IMR-90 (cell line): ENCODE measurements at regions not wholly inside any gene's neighbourhood (a gene's known extent, or its start where the extent isn't known, plus 50 kb on each side); places are given as distances from the start of the nearest gene placed in this dataset.

Experiments
- ATAC-seq: fragments of 200-7000 bp; cut with Tn5 transposase; 2 replicates; pipeline ENCODE4 v1.9.1; 2020; ENCODE audit warnings: low read depth, mild to moderate bottlenecking, moderate library complexity
- BruUV-seq: library from RNA; stranded (reverse); fragments of 400-500 nt; replicated peaks from 2 replicates; lab custom pipeline; 2021; lab: Mats Ljungman, UMichigan
- CTCF ChIA-PET: fragments of 300-600 bp; formaldehyde crosslinking; extraction: SDS; loops from one replicate; lab custom pipeline; 2021; ENCODE audit warnings: antibody characterized with exemption; lab: Yijun Ruan, JAX
- POLR2A ChIA-PET: fragments of 300-600 bp; sonication (Branson Sonifier 250); formaldehyde crosslinking; loops from one replicate; lab custom pipeline; 2022; ENCODE audit warnings: antibody characterized with exemption; ENCODE audit not compliant: unreplicated experiment; lab: Charles Lee
- DNase-seq: peaks from one replicate; pipeline ENCODE4 v3.0.0; 2013
- H2AFZ ChIP-seq: replicated peaks from 2 replicates; pipeline ENCODE3; 2013; ENCODE audit warnings: low read length, mild to moderate bottlenecking; ENCODE audit not compliant: poor library complexity
- H2AK5ac ChIP-seq: 2 replicates; pipeline ENCODE4 v1.6.1; 2013; ENCODE audit warnings: low read depth, low read length, inconsistent platforms
- H2AK9ac ChIP-seq: replicated peaks from 2 replicates; pipeline ENCODE3; 2013; ENCODE audit warnings: mild to moderate bottlenecking, low read depth, low read length, moderate library complexity; ENCODE audit not compliant: poor library complexity
- H2BK120ac ChIP-seq: 2 replicates; pipeline ENCODE4 v1.6.1; 2013; ENCODE audit warnings: low read depth, low read length, inconsistent platforms
- H2BK15ac ChIP-seq: 3 replicates; pipeline ENCODE4 v1.6.1; 2013; ENCODE audit warnings: low read depth, low read length, inconsistent platforms
- H2BK20ac ChIP-seq: 2 replicates; pipeline ENCODE4 v1.6.1; 2013; ENCODE audit warnings: low read depth, mild to moderate bottlenecking, inconsistent platforms, low read length, moderate library complexity
- H2BK5ac ChIP-seq: 2 replicates; pipeline ENCODE4 v1.6.1; 2013; ENCODE audit warnings: mild to moderate bottlenecking, low read depth, low read length, inconsistent platforms; ENCODE audit not compliant: poor library complexity, severe bottlenecking
- H3K14ac ChIP-seq: replicated peaks from 2 replicates; pipeline ENCODE4 v1.6.1; 2013; ENCODE audit warnings: low read depth, low read length, inconsistent platforms
- H3K18ac ChIP-seq: 2 replicates; pipeline ENCODE4 v1.6.1; 2013; ENCODE audit warnings: low read depth, low read length, control low read depth
- H3K23ac ChIP-seq: 2 replicates; pipeline ENCODE4 v1.6.1; 2013; ENCODE audit warnings: low read depth, low read length, inconsistent platforms
- H3K27ac ChIP-seq: 2 replicates; pipeline ENCODE4 v1.5.1; 2013; ENCODE audit warnings: mild to moderate bottlenecking, control low read depth, low read length; ENCODE audit not compliant: insufficient read depth
- H3K27me3 ChIP-seq: 2 replicates; pipeline ENCODE4 v1.6.1; 2013; ENCODE audit warnings: low read length; ENCODE audit not compliant: control insufficient read depth, insufficient read depth
- H3K36me3 ChIP-seq: 2 replicates; pipeline ENCODE4 v1.6.1; 2013; ENCODE audit warnings: low read length, mixed read lengths; ENCODE audit not compliant: control insufficient read depth, insufficient read depth
- H3K4ac ChIP-seq: 2 replicates; pipeline ENCODE4 v1.6.1; 2013; ENCODE audit warnings: low read depth, low read length, inconsistent platforms
- H3K4me1 ChIP-seq: 2 replicates; pipeline ENCODE4 v1.6.1; 2013; ENCODE audit warnings: low read length, mixed read lengths; ENCODE audit not compliant: control insufficient read depth, insufficient read depth
- H3K4me2 ChIP-seq: 2 replicates; pipeline ENCODE4 v1.6.1; 2013; ENCODE audit warnings: low read depth, mild to moderate bottlenecking, control low read depth, low read length, moderate library complexity
- H3K4me3 ChIP-seq: 2 replicates; pipeline ENCODE4 v1.5.1; 2013; ENCODE audit warnings: low read depth, mild to moderate bottlenecking, control low read depth, low read length, moderate library complexity; ENCODE audit not compliant: insufficient read depth
- H3K56ac ChIP-seq: 2 replicates; pipeline ENCODE4 v1.6.1; 2013; ENCODE audit warnings: low read length, inconsistent platforms; ENCODE audit not compliant: insufficient read depth; ENCODE audit errors: extremely low read depth
- H3K79me1 ChIP-seq, 2 experiments: 2 replicates each; pipeline ENCODE4 v1.6.1; 2013; ENCODE audit warnings: low read length in 2 of 2, inconsistent platforms in 1 of 2, low read depth in 1 of 2
- H3K9ac ChIP-seq: 2 replicates; pipeline ENCODE4 v1.6.1; 2013; ENCODE audit warnings: low read depth, low read length, control low read depth
- H3K9me1 ChIP-seq: 2 replicates; pipeline ENCODE4 v1.6.1; 2013; ENCODE audit warnings: low read length, inconsistent platforms; ENCODE audit not compliant: insufficient read depth
- H3K9me3 ChIP-seq: 2 replicates; pipeline ENCODE4 v1.6.1; 2013; ENCODE audit warnings: low read length; ENCODE audit not compliant: control insufficient read depth, insufficient read depth
- H4K20me1 ChIP-seq: 2 replicates; pipeline ENCODE4 v1.6.1; 2013; ENCODE audit warnings: low read length, inconsistent platforms; ENCODE audit not compliant: insufficient read depth
- H4K5ac ChIP-seq: 2 replicates; pipeline ENCODE4 v1.6.1; 2013; ENCODE audit warnings: mild to moderate bottlenecking, low read depth, low read length, control low read depth
- H4K8ac ChIP-seq, 2 experiments: 2 replicates each; pipeline ENCODE4 v1.6.1; 2013; ENCODE audit warnings: low read depth in 2 of 2, low read length in 2 of 2, control low read depth in 1 of 2, inconsistent platforms in 1 of 2
- H4K91ac ChIP-seq: 2 replicates; pipeline ENCODE4 v1.6.1; 2013; ENCODE audit warnings: low read depth, low read length, inconsistent platforms; ENCODE audit not compliant: insufficient read depth
- BHLHE40 ChIP-seq: fragments of 150-350 bp; IDR thresholded peaks from 2 replicates; pipeline ENCODE4 v1.6.1; 2016; ENCODE audit warnings: mild to moderate bottlenecking, low read depth, low read length
- CEBPB ChIP-seq: IDR thresholded peaks from 2 replicates; pipeline ENCODE4 v1.6.1; 2012; ENCODE audit warnings: low read depth, low read length, improper control_type of control experiment
- FOS ChIP-seq: fragments of 150-350 bp; IDR thresholded peaks from 2 replicates; pipeline ENCODE4 v1.6.1; 2016; ENCODE audit warnings: low read depth, low read length
- RFX5 ChIP-seq: IDR thresholded peaks from 2 replicates; pipeline ENCODE4 v1.8.0; 2012; ENCODE audit warnings: low read depth, mild to moderate bottlenecking, low read length, moderate library complexity
- SMC3 ChIP-seq: fragments of 150-350 bp; IDR thresholded peaks from 2 replicates; pipeline ENCODE4 v1.6.1; 2016; ENCODE audit warnings: low read depth, mild to moderate bottlenecking, antibody characterized with exemption, low read length, moderate library complexity
- WGBS, 2 experiments: methylation state at CpG; one replicate each; pipeline versions ENCODE4 v1.1.5 to v1.1.7; 2013; ENCODE audit warnings: missing lambda C conversion rate in 2 of 2; ENCODE audit not compliant: insufficient read length in 1 of 2; ENCODE audit errors: extremely low coverage in 2 of 2; 5-methylcytosine and 5-hydroxymethylcytosine counted together
- dilution Hi-C: fragments of 300-500 bp; cut with HindIII; formaldehyde crosslinking; loops from one replicate; pipeline ENCODE4 v1.14.3; 2018; ENCODE audit warnings: low sequenced_read_pairs; ENCODE audit not compliant: unreplicated experiment
- in situ Hi-C: fragments of 300-500 bp; cut with MboI; formaldehyde crosslinking; loops from 3 replicates; pipeline ENCODE4 v1.14.3; 2019; ENCODE audit warnings: low sequenced_read_pairs, inconsistent platforms, mixed read lengths
- intact Hi-C: fragments of 100-400 bp; cut with micrococcal nuclease; formaldehyde crosslinking; loops from 2 replicates; pipeline ENCODE4 v1.10.0; 2022
- TF ChIP-seq, protein P1 (sequence below): fragments of 150-350 bp; IDR thresholded peaks from 2 replicates; pipeline ENCODE4 v1.6.1; 2017; ENCODE audit warnings: mild to moderate bottlenecking, antibody characterized with exemption, low read length, low read depth

- H3K4me3 ChIP-seq, result no peak overlapping the region
- H3K79me1 ChIP-seq, result no peaks in the 10 kb centered on the region
- no peak overlapping the region for H4K91ac ChIP-seq
- H4K20me1 ChIP-seq, result no peaks in the 10 kb centered on the region
- H2BK20ac ChIP-seq, result no peak overlapping the region
- H3K56ac ChIP-seq, result no peak overlapping the region
- no TSS peak for BruUV-seq
- H3K4ac ChIP-seq, result no peak overlapping the region
- H2AK5ac ChIP-seq, result no peak overlapping the region
- H4K5ac ChIP-seq, result no peak overlapping the region
- H3K9me1 ChIP-seq, result peaks cover 4% of the 10 kb centered on the region; the same call in 1 of the 2 replicates
- H3K4me1 ChIP-seq, result peaks cover 2% of the 10 kb centered on the region; the same call in 1 of the 2 replicates
- no peak overlapping the region for H2BK15ac ChIP-seq
- H3K9me3 ChIP-seq, result peaks cover 12% of the 10 kb centered on the region
- ATAC-seq (no peak), DNase-seq (no peak)
- H2BK120ac ChIP-seq, result no peak overlapping the region
- TF ChIP-seq RFX5 (no peak), FOS (no peak), BHLHE40 (no peak), SMC3 (no peak), CEBPB (no peak)
- TF ChIP-seq, protein P1, sequence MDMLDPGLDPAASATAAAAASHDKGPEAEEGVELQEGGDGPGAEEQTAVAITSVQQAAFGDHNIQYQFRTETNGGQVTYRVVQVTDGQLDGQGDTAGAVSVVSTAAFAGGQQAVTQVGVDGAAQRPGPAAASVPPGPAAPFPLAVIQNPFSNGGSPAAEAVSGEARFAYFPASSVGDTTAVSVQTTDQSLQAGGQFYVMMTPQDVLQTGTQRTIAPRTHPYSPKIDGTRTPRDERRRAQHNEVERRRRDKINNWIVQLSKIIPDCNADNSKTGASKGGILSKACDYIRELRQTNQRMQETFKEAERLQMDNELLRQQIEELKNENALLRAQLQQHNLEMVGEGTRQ, result no peak
- dilution Hi-C loops, result no loop called here
- H4K8ac ChIP-seq, result no peak overlapping the region
- H3K27ac ChIP-seq, result no peak overlapping the region
- H3K4me2 ChIP-seq, result no peak overlapping the region
- CTCF ChIA-PET, result no interaction called here
- H2BK5ac ChIP-seq, result no peak overlapping the region
- no peak overlapping the region for H2AK9ac ChIP-seq
- POLR2A ChIA-PET, result no interaction called here
- no peak overlapping the region for H3K18ac ChIP-seq
- peaks cover 8% of the 10 kb centered on the region for H3K27me3 ChIP-seq
- in situ Hi-C loops, result no loop called here
- H3K14ac ChIP-seq, result no peak overlapping the region
- H3K9ac ChIP-seq, result no peak overlapping the region
- no peak overlapping the region for H2AFZ ChIP-seq
- no peaks in the 10 kb centered on the region for H3K36me3 ChIP-seq
- no CpG with 5 or more reads among the region's 1 CpG for WGBS, 2 experiments
- 0 out of 2 replicates have a peak overlapping the region, but pooled peaks have one; percentile 9 for H3K23ac ChIP-seq
- intact Hi-C loops, result no loop called here
These were observed 54.0 kb upstream of the MRPS6 start for GRCh38 chr21:34019402-34019801.
